Gastrocnemius medialis (tissue), 4 donors: ENCODE measurements at regions not wholly inside any gene's neighbourhood (a gene's known extent, or its start where the extent isn't known, plus 50 kb on each side); places are given as distances from the start of the nearest gene placed in this dataset.

ENCODE experiments used
- ATAC-seq, 2 donors: fragments of 150-250 bp; one replicate each; pipeline ENCODE4 v1.9.1; 2016
- DNase-seq, 2 donors: peaks; one replicate each; pipeline ENCODE4 v3.0.0-alpha.2; 2019
- H3K27ac ChIP-seq, 4 donors: fragments of 200-600 bp; sonication (generic); 1 replicate in 1 of 4; 2 replicates in 3 of 4; pipeline ENCODE4 v1.5.1; 2016 to 2018; ENCODE audit warnings: mild to moderate bottlenecking in 2 of 4, moderate library complexity in 1 of 4
- H3K27me3 ChIP-seq, 3 donors: fragments of 200-600 bp; sonication (generic) in 2 of 3; 1 replicate in 1 of 3; 2 replicates in 2 of 3; pipeline versions ENCODE4 v1.5.1 to v1.6.0; 2016 to 2019; ENCODE audit warnings: mild to moderate bottlenecking in 1 of 3, moderate library complexity in 1 of 3
- H3K36me3 ChIP-seq, 2 donors: fragments of 200-600 bp; sonication (generic) in 1 of 2; one replicate each; pipeline ENCODE4 v1.5.1; 2017 to 2018
- H3K4me1 ChIP-seq, 2 donors: fragments of 200-600 bp; sonication (generic) in 1 of 2; one replicate each; pipeline ENCODE4 v1.5.1; 2016 to 2017; ENCODE audit warnings: mild to moderate bottlenecking in 2 of 2
- H3K4me3 ChIP-seq, 4 donors: fragments of 200-600 bp; sonication (generic) in 3 of 4; 1 replicate in 1 of 4; 2 replicates in 3 of 4; pipeline ENCODE4 v1.5.1; 2016 to 2019; ENCODE audit warnings: mild to moderate bottlenecking in 2 of 4
- H3K9me3 ChIP-seq, 3 donors: fragments of 200-600 bp; sonication (generic) in 2 of 3; 1 replicate in 1 of 3; 2 replicates in 2 of 3; pipeline ENCODE4 v1.5.1; 2016 to 2019
- CTCF ChIP-seq, 5 experiments: fragments of 450-650 bp in 3 of 5; fragments of 200-600 bp in 2 of 5; sonication (generic) in 2 of 5; IDR thresholded peaks in 4 of 5; conservative IDR thresholded peaks in 1 of 5; 1 replicate in 4 of 5; 2 replicates in 1 of 5; pipeline ENCODE4 v1.5.1; 2016 to 2019; ENCODE audit warnings: antibody characterized with exemption in 5 of 5, mild to moderate bottlenecking in 3 of 5, moderate library complexity in 3 of 5
- POLR2A ChIP-seq, 2 donors: fragments of 450-650 bp; IDR thresholded peaks; one replicate each; pipeline ENCODE4 v1.6.1; 2017; ENCODE audit warnings: antibody characterized with exemption in 2 of 2, mild to moderate bottlenecking in 2 of 2, moderate library complexity in 2 of 2
- in situ Hi-C, 4 donors: fragments of 200-750 bp; cut with MboI; loops; one replicate each; pipeline versions ENCODE4 v1.15.0 to v1.8.0; 2017; ENCODE audit warnings: low sequenced_read_pairs in 4 of 4
- intact Hi-C: fragments of 100-400 bp; cut with DNase I; formaldehyde crosslinking; loops from one replicate; pipeline ENCODE4 v1.15.1; 2023; ENCODE audit warnings: low total_unique reads

GRCh38 chr17:72388765-72389473 is 268.1 kb downstream of the SOX9 start:
- Histone ChIP-seq H3K36me3 (no peaks in the 10 kb centered on the region), H3K4me1 (no peaks in the 10 kb centered on the region), H3K9me3 (no peaks in the 10 kb centered on the region), H3K27me3 (no peaks in the 10 kb centered on the region), H3K4me3 (no peak overlapping the region), H3K27ac (no peak overlapping the region)
- intact Hi-C loops (no loop called here), in situ Hi-C loops (no loop called here)
- TF ChIP-seq POLR2A (IDR thresholded peaks at IDR 0.05): no peak
- TF ChIP-seq CTCF (IDR thresholded peaks at IDR 0.05 in 4 of 5, conservative IDR thresholded peaks at IDR 0.05 in 1 of 5): no peak
- DNase-seq: no peak
- no peak for ATAC-seq

DNA sequence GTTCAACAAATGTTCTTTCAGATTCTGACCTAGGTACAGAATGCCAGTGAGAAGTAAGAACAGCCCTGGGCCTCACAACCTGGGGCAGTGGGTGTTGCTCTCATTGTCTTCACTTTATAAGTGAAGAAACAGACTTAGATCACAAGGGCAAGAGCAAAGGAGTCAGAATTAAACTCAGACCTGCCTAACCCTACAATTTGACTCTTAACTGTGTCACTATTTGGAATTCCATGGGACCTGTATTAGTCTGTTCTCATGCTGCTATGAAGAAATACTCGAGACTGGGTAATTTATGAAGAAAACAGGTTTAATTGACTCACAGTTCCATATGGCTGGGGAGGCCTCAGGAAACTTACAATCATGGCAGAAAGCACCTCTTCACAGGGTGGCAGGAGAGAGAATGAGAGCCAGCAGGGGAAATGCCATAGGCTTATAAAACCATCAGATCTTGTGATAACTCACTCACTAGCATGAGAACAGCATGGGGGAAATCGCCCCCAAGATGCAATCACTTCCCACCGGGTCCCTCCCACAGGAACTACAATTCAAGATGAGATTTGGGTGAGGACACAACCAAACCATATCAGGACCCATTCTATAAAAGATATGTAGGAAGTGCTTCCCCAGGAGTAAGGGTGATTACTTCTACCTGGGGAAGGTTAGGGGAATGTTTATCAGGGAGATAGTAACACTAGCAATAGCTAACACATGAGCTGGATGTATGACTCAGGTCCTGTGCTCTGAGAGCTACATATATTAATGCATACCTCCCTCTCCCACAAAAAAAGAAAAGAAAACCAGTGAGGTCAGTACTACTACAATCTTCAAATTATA is 270.1 kb downstream of the SOX9 start:
- H3K36me3 ChIP-seq: no peaks in the 10 kb centered on the region
- ATAC-seq (no peak), DNase-seq (no peak)
- H3K27me3 ChIP-seq: no peaks in the 10 kb centered on the region
- no peak overlapping the region for H3K4me3 ChIP-seq
- in situ Hi-C loops (no loop called here), intact Hi-C loops (no loop called here)
- no peak for TF ChIP-seq CTCF (IDR thresholded peaks at IDR 0.05 in 4 of 5, conservative IDR thresholded peaks at IDR 0.05 in 1 of 5)
- no peak for TF ChIP-seq POLR2A (IDR thresholded peaks at IDR 0.05)
- H3K27ac ChIP-seq: no peak overlapping the region
- no peaks in the 10 kb centered on the region for H3K9me3 ChIP-seq
- H3K4me1 ChIP-seq: no peaks in the 10 kb centered on the region

- H3K4me1 ChIP-seq: no peaks in the 10 kb centered on the region
- in situ Hi-C loops: no loop called here
Measured at GRCh38 chr17:72392056-72393010, 271.5 kb downstream of the SOX9 start.

More at GRCh38 chr17:72392056-72393010, 271.5 kb downstream of the SOX9 start:
- intact Hi-C loops: no loop called here
- DNase-seq (no peak), ATAC-seq (peak; percentile 21 to 63)
- Histone ChIP-seq H3K36me3 (no peaks in the 10 kb centered on the region), H3K4me3 (no peak overlapping the region), H3K27ac (no peak overlapping the region), H3K27me3 (no peaks in the 10 kb centered on the region), H3K9me3 (no peaks in the 10 kb centered on the region)
- TF ChIP-seq CTCF (IDR thresholded peaks at IDR 0.05 in 4 of 5, conservative IDR thresholded peaks at IDR 0.05 in 1 of 5) (no peak), POLR2A (IDR thresholded peaks at IDR 0.05) (no peak)
